OCI-LY3 (cell line): ENCODE measurements at regions not wholly inside any gene's neighbourhood (a gene's known extent, or its start where the extent isn't known, plus 50 kb on each side); places are given as distances from the start of the nearest gene placed in this dataset.

Experiments
- H2AFZ ChIP-seq: fragments of 200-600, 300-600 bp; shearing (Covaris generic); 2 replicates; pipeline ENCODE4 v1.6.0; 2014; ENCODE audit warnings: antibody characterized with exemption, low read depth, low read length
- H3K27ac ChIP-seq: fragments of 200-600, 300-600 bp; sonication (generic); 2 replicates; pipeline ENCODE4 v1.5.1; 2014; ENCODE audit warnings: mild to moderate bottlenecking, low read length, moderate library complexity, mixed read lengths
- H3K27me3 ChIP-seq: fragments of 200-600, 300-600 bp; sonication (generic); 2 replicates; pipeline ENCODE4 v1.6.1; 2014; ENCODE audit warnings: low read depth, low read length, mixed read lengths
- H3K36me3 ChIP-seq: fragments of 200-600, 300-600 bp; sonication (generic); replicated peaks from 2 replicates; pipeline ENCODE3; 2014; ENCODE audit warnings: low read depth, low read length, mixed read lengths
- H3K4me1 ChIP-seq: fragments of 300-600, 200-600 bp; sonication (generic); 2 replicates; pipeline ENCODE4 v1.6.1; 2014; ENCODE audit warnings: low read length, mixed read lengths
- H3K4me2 ChIP-seq: fragments of 200-600, 300-600 bp; sonication (generic); 2 replicates; pipeline ENCODE4 v1.6.1; 2014; ENCODE audit warnings: low read length, mixed read lengths
- H3K4me3 ChIP-seq: fragments of 300-600, 200-600 bp; sonication (generic); 2 replicates; pipeline ENCODE4 v1.5.1; 2014; ENCODE audit warnings: antibody characterized with exemption, mild to moderate bottlenecking, low read length, moderate library complexity
- H3K79me2 ChIP-seq: fragments of 300-600, 200-600 bp; shearing (Covaris generic); 2 replicates; pipeline ENCODE4 v1.6.1; 2014; ENCODE audit warnings: mild to moderate bottlenecking, low read length, mixed read lengths
- H3K9ac ChIP-seq: fragments of 300-600, 200-600 bp; shearing (Covaris generic); 2 replicates; pipeline ENCODE4 v1.6.0; 2014; ENCODE audit warnings: mild to moderate bottlenecking, low read length, moderate library complexity
- H3K9me3 ChIP-seq: fragments of 200-600, 300-600 bp; shearing (Covaris generic); 2 replicates; pipeline ENCODE4 v1.6.1; 2014; ENCODE audit warnings: low read length, mixed read lengths; ENCODE audit not compliant: insufficient read depth
- H4K20me1 ChIP-seq: fragments of 200-600, 300-600 bp; sonication (generic); 2 replicates; pipeline ENCODE4 v1.6.1; 2016; ENCODE audit warnings: low read length, mixed read lengths; ENCODE audit not compliant: insufficient read depth
- EZH2phosphoT487 ChIP-seq: fragments of 200-600 bp; shearing (Covaris generic); IDR thresholded peaks from 2 replicates; pipeline ENCODE4 v1.6.1; 2018; ENCODE audit warnings: antibody characterized with exemption, mixed run types, low read depth
- TF ChIP-seq, protein P1 (sequence below): fragments of 200-600, 300-600 bp; sonication (generic); IDR thresholded peaks from 2 replicates; pipeline ENCODE4 v1.5.1; 2014; ENCODE audit warnings: antibody characterized with exemption, low read length, low read depth

DNA sequence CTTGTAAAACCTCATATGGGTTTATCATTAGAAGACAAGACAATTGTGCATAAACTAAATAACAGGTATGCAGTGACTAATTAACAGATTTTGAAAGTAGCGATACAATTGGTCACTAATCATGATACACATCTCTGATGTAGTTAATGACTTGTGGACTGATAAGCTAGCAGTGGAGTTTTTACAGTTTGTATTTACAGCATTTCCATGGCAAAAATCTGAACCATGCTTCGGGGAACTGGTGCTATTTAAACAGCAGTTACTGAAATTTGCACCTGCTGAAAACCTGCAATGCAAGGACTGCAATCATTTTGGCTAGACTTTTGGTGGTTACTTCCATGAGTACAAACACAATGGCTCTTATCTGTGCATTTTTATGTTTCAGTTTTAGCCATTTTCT is 471.2 kb downstream of the RERGL start:
- H2AFZ ChIP-seq = no peak overlapping the region
- H3K9me3 ChIP-seq = no peaks in the 10 kb centered on the region
- no peaks in the 10 kb centered on the region for H4K20me1 ChIP-seq
- H3K4me2 ChIP-seq = no peak overlapping the region
- no peak overlapping the region for H3K9ac ChIP-seq
- H3K27ac ChIP-seq = no peak overlapping the region
- no peaks in the 10 kb centered on the region for H3K4me1 ChIP-seq
- TF ChIP-seq, protein P1, sequence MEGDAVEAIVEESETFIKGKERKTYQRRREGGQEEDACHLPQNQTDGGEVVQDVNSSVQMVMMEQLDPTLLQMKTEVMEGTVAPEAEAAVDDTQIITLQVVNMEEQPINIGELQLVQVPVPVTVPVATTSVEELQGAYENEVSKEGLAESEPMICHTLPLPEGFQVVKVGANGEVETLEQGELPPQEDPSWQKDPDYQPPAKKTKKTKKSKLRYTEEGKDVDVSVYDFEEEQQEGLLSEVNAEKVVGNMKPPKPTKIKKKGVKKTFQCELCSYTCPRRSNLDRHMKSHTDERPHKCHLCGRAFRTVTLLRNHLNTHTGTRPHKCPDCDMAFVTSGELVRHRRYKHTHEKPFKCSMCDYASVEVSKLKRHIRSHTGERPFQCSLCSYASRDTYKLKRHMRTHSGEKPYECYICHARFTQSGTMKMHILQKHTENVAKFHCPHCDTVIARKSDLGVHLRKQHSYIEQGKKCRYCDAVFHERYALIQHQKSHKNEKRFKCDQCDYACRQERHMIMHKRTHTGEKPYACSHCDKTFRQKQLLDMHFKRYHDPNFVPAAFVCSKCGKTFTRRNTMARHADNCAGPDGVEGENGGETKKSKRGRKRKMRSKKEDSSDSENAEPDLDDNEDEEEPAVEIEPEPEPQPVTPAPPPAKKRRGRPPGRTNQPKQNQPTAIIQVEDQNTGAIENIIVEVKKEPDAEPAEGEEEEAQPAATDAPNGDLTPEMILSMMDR = no peak
- no peak for TF ChIP-seq EZH2phosphoT487
- no peak overlapping the region for H3K4me3 ChIP-seq
- no peaks in the 10 kb centered on the region for H3K27me3 ChIP-seq
- no peaks in the 10 kb centered on the region for H3K36me3 ChIP-seq
- no peaks in the 10 kb centered on the region for H3K79me2 ChIP-seq

DNA sequence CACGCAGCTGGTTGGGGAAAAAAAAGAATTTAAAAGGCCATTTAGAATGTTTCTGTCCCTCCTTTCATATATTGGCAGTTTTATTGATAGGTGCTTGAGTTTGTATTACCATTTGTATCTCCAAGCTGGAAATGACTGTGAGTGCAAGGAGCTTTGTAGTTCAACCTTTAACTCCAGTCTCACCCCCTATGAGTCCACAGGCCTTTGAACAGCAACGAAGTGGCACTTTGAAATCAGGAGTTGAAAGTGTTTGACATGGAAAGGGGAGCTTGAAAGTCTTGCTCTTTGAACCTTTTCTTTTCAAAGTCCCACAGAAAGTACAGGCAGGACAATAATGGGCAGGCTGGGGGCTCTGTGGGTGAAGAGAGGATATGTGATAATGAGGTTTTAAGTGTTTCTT is 480.3 kb downstream of the RERGL start:
- H3K27ac ChIP-seq = no peak overlapping the region
- no peaks in the 10 kb centered on the region for H3K27me3 ChIP-seq
- no peaks in the 10 kb centered on the region for H3K36me3 ChIP-seq
- H3K79me2 ChIP-seq = no peaks in the 10 kb centered on the region
- no peaks in the 10 kb centered on the region for H4K20me1 ChIP-seq
- TF ChIP-seq EZH2phosphoT487 = no peak
- TF ChIP-seq, protein P1 = no peak
- H2AFZ ChIP-seq = no peak overlapping the region
- no peak overlapping the region for H3K4me2 ChIP-seq
- H3K4me3 ChIP-seq = no peak overlapping the region
- no peaks in the 10 kb centered on the region for H3K4me1 ChIP-seq
- H3K9ac ChIP-seq = no peak overlapping the region
- no peaks in the 10 kb centered on the region for H3K9me3 ChIP-seq

DNA sequence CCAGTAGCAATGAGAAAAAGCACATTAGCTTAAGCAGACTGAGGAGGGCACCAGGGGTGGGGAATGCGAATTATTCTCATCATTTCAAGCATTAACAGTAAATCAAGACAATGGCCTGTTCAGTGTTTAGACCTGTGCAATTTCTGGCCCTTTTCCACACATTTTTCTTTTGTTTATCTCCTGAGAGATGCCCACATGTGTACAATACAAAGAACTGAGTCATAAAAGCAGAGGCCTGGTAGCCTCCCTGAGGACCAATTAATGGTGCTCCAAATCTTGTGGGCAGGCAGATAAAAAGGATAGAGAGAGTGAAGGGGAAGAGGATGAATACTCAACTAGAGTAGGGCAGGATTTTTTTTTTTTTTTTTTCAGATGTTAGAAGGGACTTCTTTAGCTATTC is 480.8 kb downstream of the RERGL start:
- H4K20me1 ChIP-seq = no peaks in the 10 kb centered on the region
- H3K9me3 ChIP-seq = no peaks in the 10 kb centered on the region
- H3K27me3 ChIP-seq = no peaks in the 10 kb centered on the region
- H3K79me2 ChIP-seq = no peaks in the 10 kb centered on the region
- no peak overlapping the region for H2AFZ ChIP-seq
- no peaks in the 10 kb centered on the region for H3K36me3 ChIP-seq
- H3K9ac ChIP-seq = no peak overlapping the region
- no peak for TF ChIP-seq EZH2phosphoT487
- TF ChIP-seq, protein P1 = no peak
- no peaks in the 10 kb centered on the region for H3K4me1 ChIP-seq
- H3K27ac ChIP-seq = no peak overlapping the region
- no peak overlapping the region for H3K4me2 ChIP-seq
- no peak overlapping the region for H3K4me3 ChIP-seq

GRCh38 chr12:17595111-17595510 is 494.9 kb downstream of the RERGL start:
- TF ChIP-seq EZH2phosphoT487 = no peak
- TF ChIP-seq, protein P1 = no peak
- H3K4me3 ChIP-seq = no peak overlapping the region
- H3K9ac ChIP-seq = no peak overlapping the region
- no peaks in the 10 kb centered on the region for H4K20me1 ChIP-seq
- no peaks in the 10 kb centered on the region for H3K4me1 ChIP-seq
- H3K27me3 ChIP-seq = no peaks in the 10 kb centered on the region
- H3K4me2 ChIP-seq = no peak overlapping the region
- no peaks in the 10 kb centered on the region for H3K79me2 ChIP-seq
- H3K36me3 ChIP-seq = no peaks in the 10 kb centered on the region
- no peak overlapping the region for H3K27ac ChIP-seq
- no peak overlapping the region for H2AFZ ChIP-seq
- H3K9me3 ChIP-seq = no peaks in the 10 kb centered on the region
